CD4-positive, alpha-beta T cell (primary cell): ENCODE measurements at regions not wholly inside any gene's neighbourhood (a gene's known extent, or its start where the extent isn't known, plus 50 kb on each side); places are given as distances from the start of the nearest gene placed in this dataset.

Experiments
- ATAC-seq: fragments of 200-7000 bp; cut with Tn5 transposase; one replicate; pipeline ENCODE4 v1.10.0; 2022; ENCODE audit warnings: mild to moderate bottlenecking; ENCODE audit not compliant: poor library complexity
- CTCF ChIA-PET: fragments of 350-600 bp; sonication (Branson Sonifier 250); formaldehyde crosslinking; loops from one replicate; lab custom pipeline; 2021; ENCODE audit warnings: antibody characterized with exemption, inconsistent platforms; lab: Charles Lee
- POLR2A ChIA-PET: fragments of 350-600 bp; sonication (Branson Sonifier 250); formaldehyde crosslinking; loops from one replicate; lab custom pipeline; 2021; ENCODE audit warnings: antibody characterized with exemption, inconsistent platforms; lab: Charles Lee
- DNase-seq, 14 experiments: peaks; one replicate each; pipeline ENCODE4 v3.0.0-alpha.2; 2013 to 2020; ENCODE audit warnings: mixed read lengths in 2 of 14
- H3K27ac ChIP-seq, 2 donors: one replicate each; pipeline versions ENCODE4 v1.5.1 to v1.7.0; 2013; ENCODE audit warnings: low read length in 2 of 2, low read depth in 1 of 2, mild to moderate bottlenecking in 1 of 2
- H3K27me3 ChIP-seq, 2 experiments: 1 replicate in 1 of 2; 2 replicates in 1 of 2; pipeline versions ENCODE4 v1.6.1 to v1.7.0; 2013; ENCODE audit warnings: low read length in 2 of 2, control low read depth in 1 of 2, mild to moderate bottlenecking in 1 of 2, moderate library complexity in 1 of 2; ENCODE audit not compliant: insufficient read depth in 2 of 2, control insufficient read depth in 1 of 2
- H3K36me3 ChIP-seq: one replicate; pipeline ENCODE4 v1.6.1; 2013; ENCODE audit warnings: low read length, control low read depth; ENCODE audit not compliant: insufficient read depth
- H3K4me1 ChIP-seq: one replicate; pipeline ENCODE4 v1.6.1; 2013; ENCODE audit warnings: low read length, control low read depth; ENCODE audit not compliant: insufficient read depth
- H3K4me3 ChIP-seq: one replicate; pipeline ENCODE4 v1.5.1; 2013; ENCODE audit warnings: mild to moderate bottlenecking, low read length, moderate library complexity
- H3K9me3 ChIP-seq, 2 experiments: 1 replicate in 1 of 2; 2 replicates in 1 of 2; pipeline versions ENCODE4 v1.6.1 to v1.7.0; 2013; ENCODE audit warnings: low read length in 2 of 2, mild to moderate bottlenecking in 2 of 2, control low read depth in 1 of 2, moderate library complexity in 1 of 2; ENCODE audit not compliant: control insufficient read depth in 1 of 2, insufficient read depth in 1 of 2
- H3K27ac Mint-ChIP-seq: one replicate; pipeline ENCODE4 v1.8.0; 2020; ENCODE audit warnings: mixed read lengths
- H3K27me3 Mint-ChIP-seq: one replicate; pipeline ENCODE4 v1.8.0; 2021; ENCODE audit warnings: mixed read lengths
- H3K36me3 Mint-ChIP-seq: one replicate; pipeline ENCODE4 v1.8.0; 2021; ENCODE audit warnings: low read depth, mixed read lengths
- H3K4me1 Mint-ChIP-seq: one replicate; pipeline ENCODE4 v1.8.0; 2021; ENCODE audit warnings: low read depth, mixed read lengths
- H3K4me3 Mint-ChIP-seq: one replicate; pipeline ENCODE4 v1.8.0; 2020; ENCODE audit warnings: mild to moderate bottlenecking, mixed read lengths
- H3K9me3 Mint-ChIP-seq: one replicate; pipeline ENCODE4 v1.8.0; 2020; ENCODE audit warnings: mixed read lengths
- intact Hi-C, 2 experiments: fragments of 100-400 bp; cut with DNase I in 1 of 2; cut with micrococcal nuclease in 1 of 2; formaldehyde crosslinking; loops; one replicate each; pipeline versions ENCODE4 v1.15.1 to v1.9.0; 2023 to 2025; cut with DNase I, micrococcal nuclease
- TF ChIP-seq, protein P1 (sequence below): fragments of 200-600 bp; IDR thresholded peaks from one replicate; pipeline ENCODE4 v1.8.0; 2022; ENCODE audit warnings: antibody characterized with exemption, mild to moderate bottlenecking

DNA sequence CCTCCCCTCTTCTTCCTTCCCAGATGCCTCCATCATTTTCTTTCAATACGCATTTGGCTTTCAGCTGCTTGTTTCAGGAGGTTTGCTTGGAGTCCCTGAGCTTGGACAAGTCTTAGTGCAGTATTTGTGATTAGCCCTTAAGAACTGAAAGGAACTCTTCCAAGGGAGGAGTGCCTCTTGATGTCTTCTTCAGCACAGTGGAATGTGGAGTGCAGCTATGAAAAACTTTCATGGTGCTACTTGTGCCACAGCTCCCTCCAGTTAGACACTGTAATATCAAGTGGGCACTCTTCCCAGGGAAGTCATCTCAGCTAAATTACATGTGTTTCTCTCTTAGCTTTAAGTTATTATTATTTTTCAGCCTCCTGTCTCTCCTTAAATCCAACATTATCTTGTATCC lies 173.1 kb downstream of the NECTIN3 start:
- Histone ChIP-seq H3K4me3 (no peak overlapping the region), H3K4me1 (no peaks in the 10 kb centered on the region), H3K36me3 (no peaks in the 10 kb centered on the region), H3K27ac (no peak overlapping the region), H3K9me3 (peaks cover 14 to 17% of the 10 kb centered on the region in 2 experiments), H3K27me3 (no peaks in the 10 kb centered on the region)
- no peak for DNase-seq
- Mint-ChIP-seq H3K9me3 (peaks cover 3% of the 10 kb centered on the region), H3K27ac (no peak overlapping the region), H3K36me3 (no peaks in the 10 kb centered on the region), H3K4me3 (no peak overlapping the region), H3K4me1 (peaks cover 17% of the 10 kb centered on the region), H3K27me3 (no peaks in the 10 kb centered on the region)
- CTCF ChIA-PET: interaction anchor here (0.6 to 0.9 kb wide), 2 partner anchors 9 to 43 kb away, joined by 3 read pairs; no protein-coding TSS in a partner anchor
- no peak for ATAC-seq
- POLR2A ChIA-PET: no interaction called here
- TF ChIP-seq, protein P1, sequence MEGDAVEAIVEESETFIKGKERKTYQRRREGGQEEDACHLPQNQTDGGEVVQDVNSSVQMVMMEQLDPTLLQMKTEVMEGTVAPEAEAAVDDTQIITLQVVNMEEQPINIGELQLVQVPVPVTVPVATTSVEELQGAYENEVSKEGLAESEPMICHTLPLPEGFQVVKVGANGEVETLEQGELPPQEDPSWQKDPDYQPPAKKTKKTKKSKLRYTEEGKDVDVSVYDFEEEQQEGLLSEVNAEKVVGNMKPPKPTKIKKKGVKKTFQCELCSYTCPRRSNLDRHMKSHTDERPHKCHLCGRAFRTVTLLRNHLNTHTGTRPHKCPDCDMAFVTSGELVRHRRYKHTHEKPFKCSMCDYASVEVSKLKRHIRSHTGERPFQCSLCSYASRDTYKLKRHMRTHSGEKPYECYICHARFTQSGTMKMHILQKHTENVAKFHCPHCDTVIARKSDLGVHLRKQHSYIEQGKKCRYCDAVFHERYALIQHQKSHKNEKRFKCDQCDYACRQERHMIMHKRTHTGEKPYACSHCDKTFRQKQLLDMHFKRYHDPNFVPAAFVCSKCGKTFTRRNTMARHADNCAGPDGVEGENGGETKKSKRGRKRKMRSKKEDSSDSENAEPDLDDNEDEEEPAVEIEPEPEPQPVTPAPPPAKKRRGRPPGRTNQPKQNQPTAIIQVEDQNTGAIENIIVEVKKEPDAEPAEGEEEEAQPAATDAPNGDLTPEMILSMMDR: no peak
- intact Hi-C loops: no loop called here

DNA sequence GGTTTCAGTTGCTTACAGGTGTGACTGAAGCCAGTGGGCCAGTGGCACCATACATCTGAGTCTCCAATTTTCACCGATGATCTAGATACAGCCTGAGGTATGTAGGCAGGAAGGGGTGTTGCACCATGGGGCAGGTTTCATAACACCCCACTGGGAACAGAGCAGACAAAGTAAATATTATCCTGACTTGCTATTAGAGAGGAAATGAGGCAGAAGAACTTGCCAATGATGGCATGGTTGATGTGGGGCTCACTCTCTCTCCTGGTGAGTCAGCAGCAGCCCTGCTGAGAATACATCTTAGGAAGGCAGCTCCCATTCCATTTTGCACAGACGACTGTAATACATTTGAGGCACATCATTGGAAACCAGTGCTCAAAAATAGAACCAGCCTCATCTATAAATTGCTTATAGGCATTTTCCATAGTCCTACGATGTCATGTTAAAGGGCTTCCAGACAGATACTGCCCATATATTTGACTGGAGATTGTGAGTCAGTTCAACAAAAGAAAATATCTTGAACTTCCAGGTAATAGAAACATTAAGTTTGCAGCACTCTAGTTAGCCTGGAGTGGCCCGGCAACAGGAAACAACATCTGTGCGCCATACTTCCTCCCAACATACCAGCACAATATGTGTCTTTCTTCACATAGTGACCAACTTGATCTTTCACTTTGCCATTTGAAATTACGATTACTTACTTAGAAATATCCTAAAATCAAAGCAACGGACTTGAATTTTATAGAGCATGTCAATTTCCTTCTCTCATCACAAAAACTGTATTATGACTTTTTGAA lies 175.5 kb downstream of the NECTIN3 start:
- H3K27me3 Mint-ChIP-seq: no peaks in the 10 kb centered on the region
- no peaks in the 10 kb centered on the region for H3K4me1 ChIP-seq
- DNase-seq (no peak), ATAC-seq (no peak)
- intact Hi-C loops: no loop called here
- no peak overlapping the region for H3K4me3 ChIP-seq
- CTCF ChIA-PET: no interaction called here
- TF ChIP-seq, protein P1: no peak
- H3K36me3 Mint-ChIP-seq: no peaks in the 10 kb centered on the region
- H3K4me1 Mint-ChIP-seq: peaks cover 15% of the 10 kb centered on the region
- H3K27me3 ChIP-seq: no peaks in the 10 kb centered on the region
- no peak overlapping the region for H3K27ac Mint-ChIP-seq
- H3K27ac ChIP-seq: no peak overlapping the region
- H3K36me3 ChIP-seq: no peaks in the 10 kb centered on the region
- H3K9me3 ChIP-seq: peaks cover 13 to 14% of the 10 kb centered on the region in 2 experiments
- POLR2A ChIA-PET: no interaction called here
- H3K4me3 Mint-ChIP-seq: no peak overlapping the region
- no peaks in the 10 kb centered on the region for H3K9me3 Mint-ChIP-seq

DNA sequence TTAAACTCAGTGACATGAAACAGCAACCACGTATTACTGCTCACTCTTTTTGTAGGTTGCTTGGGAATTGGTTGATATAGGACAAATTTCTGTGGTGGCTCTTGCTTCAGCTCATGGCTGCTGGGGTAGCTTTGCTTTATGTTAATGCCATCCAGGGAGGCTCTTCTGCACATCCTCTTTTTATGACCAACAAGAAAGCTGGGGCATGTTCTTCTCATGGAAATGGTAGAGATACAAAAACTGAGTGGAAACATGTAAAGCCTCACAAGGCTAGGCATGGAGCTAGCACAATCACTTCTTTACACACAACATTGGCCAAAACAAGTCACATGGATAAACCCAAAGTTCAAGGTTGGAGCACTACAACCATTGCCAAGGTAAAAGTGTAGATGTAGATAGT lies 176.8 kb downstream of the NECTIN3 start:
- no peak for ATAC-seq
- POLR2A ChIA-PET: no interaction called here
- H3K9me3 Mint-ChIP-seq: no peaks in the 10 kb centered on the region

More for the DNA sequence above, 176.8 kb downstream of the NECTIN3 start:
- H3K4me3 ChIP-seq: no peak overlapping the region
- H3K36me3 ChIP-seq: no peaks in the 10 kb centered on the region
- H3K9me3 ChIP-seq: peaks cover 1% of the 10 kb centered on the region in 2 experiments
- H3K27ac ChIP-seq: no peak overlapping the region
- no peaks in the 10 kb centered on the region for H3K27me3 ChIP-seq
- TF ChIP-seq, protein P1: no peak
- intact Hi-C loops: no loop called here
- no peak for DNase-seq
- no peaks in the 10 kb centered on the region for H3K27me3 Mint-ChIP-seq
- peaks cover 15% of the 10 kb centered on the region for H3K4me1 Mint-ChIP-seq
- CTCF ChIA-PET: no interaction called here
- no peak overlapping the region for H3K4me3 Mint-ChIP-seq
- peaks cover 2% of the 10 kb centered on the region for H3K4me1 ChIP-seq
- no peak overlapping the region for H3K27ac Mint-ChIP-seq
- H3K36me3 Mint-ChIP-seq: no peaks in the 10 kb centered on the region
